Right lobe of liver (tissue), 6 donors: ENCODE measurements at regions not wholly inside any gene's neighbourhood (a gene's known extent, or its start where the extent isn't known, plus 50 kb on each side); places are given as distances from the start of the nearest gene placed in this dataset.

ENCODE experiments used
- ATAC-seq, 4 donors: fragments of 200-7000 bp; cut with Tn5 transposase; one replicate each; pipeline ENCODE4 v1.9.1; 2020; ENCODE audit warnings: mild to moderate bottlenecking in 4 of 4, moderate library complexity in 4 of 4
- DNase-seq, 3 donors: peaks; one replicate each; pipeline ENCODE4 v3.0.0-alpha.2; 2020
- H3K27ac ChIP-seq, 3 donors: fragments of 200-600 bp; one replicate each; pipeline ENCODE4 v1.8.0; 2022
- H3K27me3 ChIP-seq, 2 donors: fragments of 200-600 bp; one replicate each; pipeline ENCODE4 v1.8.0; 2022
- H3K36me3 ChIP-seq, 4 donors: fragments of 200-600 bp; sonication (generic) in 1 of 4; one replicate each; pipeline versions ENCODE4 v1.5.1 to v1.8.0; 2017 to 2022; ENCODE audit warnings: control low read depth in 1 of 4
- H3K4me1 ChIP-seq, 4 donors: fragments of 200-600 bp; sonication (generic) in 1 of 4; one replicate each; pipeline versions ENCODE4 v1.5.1 to v1.8.0; 2017 to 2022; ENCODE audit warnings: control low read depth in 1 of 4
- H3K4me3 ChIP-seq, 3 donors: fragments of 200-600 bp; one replicate each; pipeline ENCODE4 v1.8.0; 2022
- H3K9me3 ChIP-seq, 4 donors: fragments of 200-600 bp; sonication (generic) in 1 of 4; one replicate each; pipeline versions ENCODE4 v1.5.1 to v1.8.0; 2017 to 2022; ENCODE audit warnings: control low read depth in 1 of 4
- POLR2A ChIP-seq: fragments of 450-650 bp; IDR thresholded peaks from one replicate; pipeline ENCODE4 v1.6.1; 2017; ENCODE audit warnings: antibody characterized with exemption, mild to moderate bottlenecking
- WGBS: methylation state at CpG from one replicate; pipeline ENCODE4 v1.1.6; 2018; ENCODE audit warnings: low coverage, low lambda C conversion rate; ENCODE audit not compliant: insufficient coverage; ENCODE audit errors: missing lambda C conversion rate; 5-methylcytosine and 5-hydroxymethylcytosine counted together
- intact Hi-C, 2 donors: fragments of 100-400 bp; cut with DNase I; formaldehyde crosslinking; loops; one replicate each; pipeline versions ENCODE4 v1.11.2 to v1.14.1; 2022
- TF ChIP-seq, protein P1 (sequence below), 4 donors: fragments of 200-600 bp in 3 of 4; fragments of 450-650 bp in 1 of 4; IDR thresholded peaks; one replicate each; pipeline versions ENCODE4 v1.5.1 to v1.8.0; 2016 to 2022; ENCODE audit warnings: antibody characterized with exemption in 4 of 4, mild to moderate bottlenecking in 2 of 4
- donor health status: DM: no; HTN: yes; CAD: no.
- donor health status: DM: no; HTN: no; CAD: no.
- donor health status: DM: no; HTN: no; CAD: no.
- donor health status: DM: no; HTN: yes; CAD: no.
- donor health status: DM: no; HTN: yes; CAD: no.

- 10% methylated on average over 4 of the region's 4 CpGs for WGBS
- intact Hi-C loops, result no loop called here
- H3K4me1 ChIP-seq, result no peaks in the 10 kb centered on the region
- DNase-seq (no peak), ATAC-seq (no peak)
- no peaks in the 10 kb centered on the region for H3K27me3 ChIP-seq
- no peak overlapping the region for H3K27ac ChIP-seq
- TF ChIP-seq, protein P1, sequence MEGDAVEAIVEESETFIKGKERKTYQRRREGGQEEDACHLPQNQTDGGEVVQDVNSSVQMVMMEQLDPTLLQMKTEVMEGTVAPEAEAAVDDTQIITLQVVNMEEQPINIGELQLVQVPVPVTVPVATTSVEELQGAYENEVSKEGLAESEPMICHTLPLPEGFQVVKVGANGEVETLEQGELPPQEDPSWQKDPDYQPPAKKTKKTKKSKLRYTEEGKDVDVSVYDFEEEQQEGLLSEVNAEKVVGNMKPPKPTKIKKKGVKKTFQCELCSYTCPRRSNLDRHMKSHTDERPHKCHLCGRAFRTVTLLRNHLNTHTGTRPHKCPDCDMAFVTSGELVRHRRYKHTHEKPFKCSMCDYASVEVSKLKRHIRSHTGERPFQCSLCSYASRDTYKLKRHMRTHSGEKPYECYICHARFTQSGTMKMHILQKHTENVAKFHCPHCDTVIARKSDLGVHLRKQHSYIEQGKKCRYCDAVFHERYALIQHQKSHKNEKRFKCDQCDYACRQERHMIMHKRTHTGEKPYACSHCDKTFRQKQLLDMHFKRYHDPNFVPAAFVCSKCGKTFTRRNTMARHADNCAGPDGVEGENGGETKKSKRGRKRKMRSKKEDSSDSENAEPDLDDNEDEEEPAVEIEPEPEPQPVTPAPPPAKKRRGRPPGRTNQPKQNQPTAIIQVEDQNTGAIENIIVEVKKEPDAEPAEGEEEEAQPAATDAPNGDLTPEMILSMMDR (IDR thresholded peaks at IDR 0.05), result no peak
- TF ChIP-seq POLR2A, result no peak
- H3K9me3 ChIP-seq, result no peaks in the 10 kb centered on the region
- no peak overlapping the region for H3K4me3 ChIP-seq
- H3K36me3 ChIP-seq, result no peaks in the 10 kb centered on the region
These were observed 244.2 kb upstream of the GK2 start for GRCh38 chr4:79652232-79652631.

GRCh38 chr4:79651456-79651855 is 243.4 kb upstream of the GK2 start:
- Histone ChIP-seq H3K36me3 (no peaks in the 10 kb centered on the region), H3K27ac (no peak overlapping the region), H3K4me1 (no peaks in the 10 kb centered on the region), H3K4me3 (no peak overlapping the region), H3K27me3 (no peaks in the 10 kb centered on the region), H3K9me3 (no peaks in the 10 kb centered on the region)
- TF ChIP-seq, protein P1 (IDR thresholded peaks at IDR 0.05), result no peak
- TF ChIP-seq POLR2A, result no peak
- DNase-seq (no peak), ATAC-seq (no peak)
- intact Hi-C loops, result no loop called here

- TF ChIP-seq POLR2A, result no peak
- TF ChIP-seq, protein P1 (IDR thresholded peaks at IDR 0.05), result no peak
- no peaks in the 10 kb centered on the region for H3K36me3 ChIP-seq
- H3K9me3 ChIP-seq, result no peaks in the 10 kb centered on the region
- no peak overlapping the region for H3K27ac ChIP-seq
- H3K4me1 ChIP-seq, result no peaks in the 10 kb centered on the region
- H3K27me3 ChIP-seq, result no peaks in the 10 kb centered on the region
- H3K4me3 ChIP-seq, result no peak overlapping the region
- no peak for ATAC-seq
- DNase-seq, result no peak
- 56% methylated on average over 3 of the region's 3 CpGs for WGBS
- intact Hi-C loops, result no loop called here
These were observed 242.9 kb upstream of the GK2 start for GRCh38 chr4:79650794-79651431.

DNA sequence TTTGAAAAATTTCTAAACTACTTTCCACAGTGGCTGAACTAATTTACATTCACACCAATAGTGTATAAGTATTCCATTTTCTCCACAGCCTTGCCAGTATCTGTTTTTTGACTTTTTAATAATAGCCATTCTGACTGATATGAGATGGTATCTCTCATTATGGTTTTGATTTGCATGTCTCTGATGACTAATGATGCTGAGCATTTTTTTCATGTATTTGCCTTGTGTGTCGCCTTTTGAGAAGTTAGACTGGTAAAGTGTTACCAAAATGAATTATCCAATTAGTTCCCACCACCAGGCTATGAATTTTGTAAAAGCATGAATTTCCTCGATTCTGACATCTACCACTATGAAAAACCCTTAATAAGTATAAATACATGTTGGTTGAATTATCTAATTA is 242.2 kb upstream of the GK2 start:
- TF ChIP-seq, protein P1 (IDR thresholded peaks at IDR 0.05), result no peak
- no peak for TF ChIP-seq POLR2A
- ATAC-seq, result no peak
- no peaks in the 10 kb centered on the region for H3K4me1 ChIP-seq
- H3K36me3 ChIP-seq, result no peaks in the 10 kb centered on the region
- H3K27me3 ChIP-seq, result no peaks in the 10 kb centered on the region
- 47% methylated on average over 2 of the region's 2 CpGs for whole genome bisulfite sequencing
- no peak overlapping the region for H3K27ac ChIP-seq
- H3K4me3 ChIP-seq, result no peak overlapping the region
- H3K9me3 ChIP-seq, result no peaks in the 10 kb centered on the region
- intact Hi-C loops, result no loop called here
- no peak for DNase-seq

DNA sequence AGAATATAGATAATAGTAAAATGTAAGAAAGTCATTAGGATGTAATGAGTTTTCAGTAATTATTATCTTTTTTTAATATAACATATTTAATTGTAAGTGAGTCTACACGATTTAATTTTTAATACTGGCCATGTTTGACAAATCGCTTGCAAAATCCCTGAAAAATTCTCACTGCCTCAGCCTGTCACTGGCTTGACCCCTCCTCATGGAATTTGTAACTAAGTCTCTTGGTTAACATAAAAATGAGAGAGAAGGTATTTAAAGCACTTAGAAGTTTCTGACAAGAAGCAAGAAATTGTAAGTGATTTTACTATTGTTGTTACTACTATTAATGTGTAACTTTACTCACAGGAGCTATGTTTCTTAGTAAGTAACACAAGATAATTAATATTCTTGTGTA is 237.9 kb upstream of the GK2 start:
- no peak for ATAC-seq

More for the DNA sequence above, 237.9 kb upstream of the GK2 start:
- intact Hi-C loops, result no loop called here
- Histone ChIP-seq H3K27ac (no peak overlapping the region), H3K4me1 (no peaks in the 10 kb centered on the region), H3K9me3 (no peaks in the 10 kb centered on the region), H3K4me3 (no peak overlapping the region), H3K36me3 (no peaks in the 10 kb centered on the region), H3K27me3 (peaks cover 0 to 2% of the 10 kb centered on the region in 2 donors)
- DNase-seq, result no peak
- TF ChIP-seq POLR2A, result no peak
- TF ChIP-seq, protein P1 (IDR thresholded peaks at IDR 0.05), result no peak
- WGBS, result 54% methylated on average over 2 of the region's 2 CpGs
